ENCODE measurements at regions not wholly inside any gene's neighbourhood (a gene's known extent, or its start where the extent isn't known, plus 50 kb on each side); places are given as distances from the start of the nearest gene placed in this dataset.

DNA sequence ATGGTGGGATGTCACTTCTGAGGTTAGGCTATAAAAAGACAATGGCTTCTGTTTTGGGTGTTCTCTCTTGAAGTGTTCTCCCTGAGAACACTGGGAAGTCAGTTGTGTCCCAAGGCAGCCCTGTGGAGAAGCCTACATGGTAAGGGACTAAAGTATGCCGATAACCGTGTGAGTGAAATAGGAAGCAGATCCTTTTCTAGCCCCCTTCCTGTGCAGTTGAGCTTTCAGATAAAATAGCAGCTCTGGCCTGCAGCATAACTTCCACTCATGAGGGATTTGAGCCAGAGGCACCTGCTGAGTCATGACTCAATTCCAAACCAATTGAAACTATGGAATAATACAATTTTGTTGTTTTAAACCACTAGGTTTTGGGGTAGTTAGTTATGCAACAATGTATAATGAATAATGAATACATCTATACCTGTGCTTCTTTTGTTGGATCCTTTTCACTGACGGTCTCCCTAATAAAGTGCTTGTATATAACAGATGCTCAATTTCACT lies 241.6 kb downstream of the TFAP2B start:
- Histone ChIP-seq H3K36me3 (ENCODE audit: control insufficient read depth, insufficient read depth, low read length) (no peaks in the 10 kb centered on the region), H2AFZ (ENCODE audit: low read length) (no peak overlapping the region), H3K4me1 (ENCODE audit: control insufficient read depth, extremely low read depth, insufficient read depth, low read length) (no peaks in the 10 kb centered on the region), H3K79me2 (ENCODE audit: control insufficient read depth, insufficient read depth, low read length) (no peaks in the 10 kb centered on the region), H4K20me1 (ENCODE audit: control insufficient read depth, extremely low read depth, insufficient read depth, low read length) (no peaks in the 10 kb centered on the region), H3K4me3 (replicated peaks in 1 of 4; ENCODE audit: control extremely low read depth in 1 of 4, insufficient read depth in 1 of 4, low read depth in 3 of 4, low read length in 4 of 4) (no peak overlapping the region), H3K4me2 (ENCODE audit: extremely low read depth, insufficient read depth, low read length) (no peak overlapping the region), H3K9me3 (ENCODE audit: control insufficient read depth, insufficient read depth, low read depth, low read length) (no peaks in the 10 kb centered on the region), H3K27me3 (ENCODE audit: control insufficient read depth, insufficient read depth, low read length) (no peaks in the 10 kb centered on the region), H3K9ac (ENCODE audit: insufficient read depth, low read length) (no peak overlapping the region), H3K27ac (ENCODE audit: insufficient read depth, low read length) (no peak overlapping the region)
- TF ChIP-seq EZH2 (IDR thresholded peaks at IDR 0.05; ENCODE audit: low read length, missing control alignments) = no peak
- TF ChIP-seq, protein P1, sequence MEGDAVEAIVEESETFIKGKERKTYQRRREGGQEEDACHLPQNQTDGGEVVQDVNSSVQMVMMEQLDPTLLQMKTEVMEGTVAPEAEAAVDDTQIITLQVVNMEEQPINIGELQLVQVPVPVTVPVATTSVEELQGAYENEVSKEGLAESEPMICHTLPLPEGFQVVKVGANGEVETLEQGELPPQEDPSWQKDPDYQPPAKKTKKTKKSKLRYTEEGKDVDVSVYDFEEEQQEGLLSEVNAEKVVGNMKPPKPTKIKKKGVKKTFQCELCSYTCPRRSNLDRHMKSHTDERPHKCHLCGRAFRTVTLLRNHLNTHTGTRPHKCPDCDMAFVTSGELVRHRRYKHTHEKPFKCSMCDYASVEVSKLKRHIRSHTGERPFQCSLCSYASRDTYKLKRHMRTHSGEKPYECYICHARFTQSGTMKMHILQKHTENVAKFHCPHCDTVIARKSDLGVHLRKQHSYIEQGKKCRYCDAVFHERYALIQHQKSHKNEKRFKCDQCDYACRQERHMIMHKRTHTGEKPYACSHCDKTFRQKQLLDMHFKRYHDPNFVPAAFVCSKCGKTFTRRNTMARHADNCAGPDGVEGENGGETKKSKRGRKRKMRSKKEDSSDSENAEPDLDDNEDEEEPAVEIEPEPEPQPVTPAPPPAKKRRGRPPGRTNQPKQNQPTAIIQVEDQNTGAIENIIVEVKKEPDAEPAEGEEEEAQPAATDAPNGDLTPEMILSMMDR (conservative IDR thresholded peaks at IDR 0.05 in 1 of 2, IDR thresholded peaks at IDR 0.05 in 1 of 2; ENCODE audit: low read depth in 1 of 2, low read length in 2 of 2) = no peak
- DNase-seq (ENCODE audit: low read depth in 2 of 2) = no peak

DNA sequence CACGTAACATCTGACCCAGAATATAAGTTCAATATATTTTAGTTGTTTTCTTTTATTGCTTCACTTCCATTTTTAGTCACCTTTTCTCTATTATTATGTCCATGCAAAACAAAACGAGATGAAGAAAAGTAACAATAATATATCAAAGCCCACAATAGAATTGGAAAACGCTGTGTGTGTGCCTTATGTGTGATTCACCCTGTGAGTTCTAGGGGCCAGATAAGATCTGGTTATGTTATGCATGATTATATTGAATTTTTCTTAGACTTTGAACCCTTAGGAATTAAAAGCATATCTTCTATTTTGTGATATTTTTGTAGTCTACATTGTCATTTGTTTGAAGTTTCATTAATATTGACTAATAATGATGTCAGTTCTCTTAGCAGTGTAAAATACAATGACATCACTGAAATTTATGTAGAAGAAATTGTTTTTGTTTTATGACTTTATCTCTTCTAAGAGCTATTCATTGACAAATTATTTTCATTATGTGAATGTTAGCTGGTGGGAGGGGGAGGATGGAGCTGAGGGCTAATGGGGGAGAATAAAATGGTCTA lies 243.6 kb downstream of the TFAP2B start:
- Histone ChIP-seq H3K4me2 (ENCODE audit: extremely low read depth, insufficient read depth, low read length) (no peak overlapping the region), H3K27me3 (ENCODE audit: control insufficient read depth, insufficient read depth, low read length) (no peaks in the 10 kb centered on the region), H3K36me3 (ENCODE audit: control insufficient read depth, insufficient read depth, low read length) (no peaks in the 10 kb centered on the region), H2AFZ (ENCODE audit: low read length) (no peak overlapping the region), H3K9ac (ENCODE audit: insufficient read depth, low read length) (no peak overlapping the region), H3K79me2 (ENCODE audit: control insufficient read depth, insufficient read depth, low read length) (no peaks in the 10 kb centered on the region), H3K27ac (ENCODE audit: insufficient read depth, low read length) (no peak overlapping the region), H3K4me1 (ENCODE audit: control insufficient read depth, extremely low read depth, insufficient read depth, low read length) (no peaks in the 10 kb centered on the region), H3K4me3 (replicated peaks in 1 of 4; ENCODE audit: control extremely low read depth in 1 of 4, insufficient read depth in 1 of 4, low read depth in 3 of 4, low read length in 4 of 4) (no peak overlapping the region), H3K9me3 (ENCODE audit: control insufficient read depth, insufficient read depth, low read depth, low read length) (no peaks in the 10 kb centered on the region), H4K20me1 (ENCODE audit: control insufficient read depth, extremely low read depth, insufficient read depth, low read length) (no peaks in the 10 kb centered on the region)
- no peak for DNase-seq (ENCODE audit: low read depth in 2 of 2)
- TF ChIP-seq, protein P1 (conservative IDR thresholded peaks at IDR 0.05 in 1 of 2, IDR thresholded peaks at IDR 0.05 in 1 of 2; ENCODE audit: low read depth in 1 of 2, low read length in 2 of 2) = no peak
- no peak for TF ChIP-seq EZH2 (IDR thresholded peaks at IDR 0.05; ENCODE audit: low read length, missing control alignments)

DNA sequence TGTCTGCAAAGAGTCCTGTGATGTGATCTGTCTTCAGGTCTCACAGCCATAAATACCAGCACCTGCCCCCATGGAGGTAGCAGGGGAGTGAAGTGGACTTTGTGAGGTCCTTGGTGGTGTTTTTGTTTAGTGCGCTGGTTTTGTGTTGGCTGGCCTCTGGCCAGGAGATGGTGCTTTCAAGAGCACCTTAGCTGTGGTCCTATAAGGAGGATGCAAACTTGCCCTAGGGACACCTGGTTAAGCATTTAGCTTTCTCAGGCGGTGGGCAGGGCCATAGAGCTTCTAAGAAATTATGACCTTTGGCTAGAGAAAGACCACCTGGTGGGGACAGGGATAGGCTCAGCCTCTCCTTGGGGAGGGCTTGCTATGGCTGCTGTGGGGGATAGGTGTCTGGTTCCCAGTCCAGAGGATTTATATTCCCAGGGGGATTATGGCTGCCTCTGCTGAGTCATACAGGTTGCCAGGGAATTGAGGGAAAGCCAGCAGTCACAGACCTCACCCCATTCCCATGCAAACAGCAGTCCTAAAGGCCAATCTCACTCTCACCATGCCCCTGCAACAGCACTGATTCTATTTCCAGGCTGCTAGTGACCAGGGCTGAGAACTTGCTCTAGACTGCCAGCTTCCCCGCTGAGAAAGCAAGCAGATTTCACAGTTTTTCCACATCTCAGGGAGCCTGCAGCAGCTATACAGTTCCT lies 259.3 kb downstream of the TFAP2B start:
- H2AFZ ChIP-seq (ENCODE audit: low read length) = no peak overlapping the region
- DNase-seq (ENCODE audit: low read depth in 2 of 2) = no peak
- no peaks in the 10 kb centered on the region for H3K36me3 ChIP-seq (ENCODE audit: control insufficient read depth, insufficient read depth, low read length)
- H3K9me3 ChIP-seq (ENCODE audit: control insufficient read depth, insufficient read depth, low read depth, low read length) = no peaks in the 10 kb centered on the region
- no peaks in the 10 kb centered on the region for H3K27me3 ChIP-seq (ENCODE audit: control insufficient read depth, insufficient read depth, low read length)
- H3K4me1 ChIP-seq (ENCODE audit: control insufficient read depth, extremely low read depth, insufficient read depth, low read length) = no peaks in the 10 kb centered on the region
- no peak overlapping the region for H3K27ac ChIP-seq (ENCODE audit: insufficient read depth, low read length)
- no peak overlapping the region for H3K9ac ChIP-seq (ENCODE audit: insufficient read depth, low read length)
- no peak for TF ChIP-seq EZH2 (IDR thresholded peaks at IDR 0.05; ENCODE audit: low read length, missing control alignments)
- TF ChIP-seq, protein P1 (conservative IDR thresholded peaks at IDR 0.05 in 1 of 2, IDR thresholded peaks at IDR 0.05 in 1 of 2; ENCODE audit: low read depth in 1 of 2, low read length in 2 of 2) = no peak
- H4K20me1 ChIP-seq (ENCODE audit: control insufficient read depth, extremely low read depth, insufficient read depth, low read length) = no peaks in the 10 kb centered on the region
- H3K4me2 ChIP-seq (ENCODE audit: extremely low read depth, insufficient read depth, low read length) = no peak overlapping the region
- H3K4me3 ChIP-seq (replicated peaks in 1 of 4; ENCODE audit: control extremely low read depth in 1 of 4, insufficient read depth in 1 of 4, low read depth in 3 of 4, low read length in 4 of 4) = no peak overlapping the region
- H3K79me2 ChIP-seq (ENCODE audit: control insufficient read depth, insufficient read depth, low read length) = no peaks in the 10 kb centered on the region
